Gastroesophageal sphincter (tissue), 4 donors: ENCODE measurements at regions not wholly inside any gene's neighbourhood (a gene's known extent, or its start where the extent isn't known, plus 50 kb on each side); places are given as distances from the start of the nearest gene placed in this dataset.

Source experiments
- ATAC-seq: fragments of 150-250 bp; one replicate; pipeline ENCODE4 v1.9.1; 2016; ENCODE audit warnings: mild to moderate bottlenecking, moderate library complexity
- H3K27ac ChIP-seq, 4 donors: fragments of 200-600 bp; sonication (generic) in 3 of 4; 1 replicate in 3 of 4; 2 replicates in 1 of 4; pipeline ENCODE4 v1.5.1; 2016 to 2019
- H3K27me3 ChIP-seq: fragments of 200-600 bp; sonication (generic); one replicate; pipeline ENCODE4 v1.5.1; 2019
- H3K36me3 ChIP-seq, 2 donors: fragments of 200-600 bp; sonication (generic); one replicate each; pipeline ENCODE4 v1.5.1; 2019; ENCODE audit warnings: control low read depth in 1 of 2
- H3K4me1 ChIP-seq, 3 donors: fragments of 200-600 bp; sonication (generic); 1 replicate in 2 of 3; 2 replicates in 1 of 3; pipeline ENCODE4 v1.5.1; 2016 to 2019; ENCODE audit warnings: control low read depth in 2 of 3
- H3K4me3 ChIP-seq, 2 donors: fragments of 200-600 bp; sonication (generic); one replicate each; pipeline ENCODE4 v1.5.1; 2019; ENCODE audit warnings: mild to moderate bottlenecking in 1 of 2, moderate library complexity in 1 of 2
- H3K9me3 ChIP-seq, 3 donors: fragments of 200-600 bp; sonication (generic); one replicate each; pipeline ENCODE4 v1.5.1; 2017 to 2019; ENCODE audit warnings: control low read depth in 2 of 3
- CTCF ChIP-seq, 4 experiments: fragments of 200-600 bp in 2 of 4; fragments of 450-650 bp in 2 of 4; sonication (generic) in 1 of 4; IDR thresholded peaks; one replicate each; pipeline ENCODE4 v1.5.1; 2017 to 2019; ENCODE audit warnings: antibody characterized with exemption in 4 of 4, mild to moderate bottlenecking in 2 of 4, moderate library complexity in 2 of 4
- EP300 ChIP-seq: sonication (generic); formaldehyde crosslinking; IDR thresholded peaks from one replicate; pipeline ENCODE4 v1.6.1; 2017; ENCODE audit warnings: antibody characterized with exemption, mild to moderate bottlenecking
- POLR2A ChIP-seq, 2 donors: fragments of 450-650 bp; IDR thresholded peaks; one replicate each; pipeline ENCODE4 v1.6.1; 2017; ENCODE audit warnings: antibody characterized with exemption in 2 of 2, mild to moderate bottlenecking in 2 of 2, moderate library complexity in 1 of 2
- POLR2AphosphoS5 ChIP-seq: sonication (generic); formaldehyde crosslinking; IDR thresholded peaks from one replicate; pipeline ENCODE4 v1.6.1; 2017; ENCODE audit warnings: antibody characterized with exemption
- WGBS, 2 donors: methylation state at CpG; one replicate each; pipeline ENCODE4 v1.1.5; 2018; ENCODE audit warnings: low coverage in 1 of 2; 5-methylcytosine and 5-hydroxymethylcytosine counted together

GRCh38 chr4:151911970-151912369, 151.2 kb upstream of the GATB start:
- H3K27me3 ChIP-seq, result no peaks in the 10 kb centered on the region
- H3K36me3 ChIP-seq, result no peaks in the 10 kb centered on the region
- peaks cover 0 to 10% (median 0%) of the 10 kb centered on the region in 3 donors for H3K4me1 ChIP-seq
- no peak overlapping the region for H3K4me3 ChIP-seq
- no peak for ATAC-seq
- peaks cover 0 to 5% (median 0%) of the 10 kb centered on the region in 3 donors for H3K9me3 ChIP-seq
- no peak overlapping the region for H3K27ac ChIP-seq
- WGBS, 2 donors, result 80% methylated on average over 1 of the region's 2 CpGs; no CpG with 5 or more reads in 1 of the 2 donors
- TF ChIP-seq EP300 (no peak), CTCF (IDR thresholded peaks at IDR 0.05) (no peak), POLR2A (IDR thresholded peaks at IDR 0.05) (no peak), POLR2AphosphoS5 (no peak)

DNA sequence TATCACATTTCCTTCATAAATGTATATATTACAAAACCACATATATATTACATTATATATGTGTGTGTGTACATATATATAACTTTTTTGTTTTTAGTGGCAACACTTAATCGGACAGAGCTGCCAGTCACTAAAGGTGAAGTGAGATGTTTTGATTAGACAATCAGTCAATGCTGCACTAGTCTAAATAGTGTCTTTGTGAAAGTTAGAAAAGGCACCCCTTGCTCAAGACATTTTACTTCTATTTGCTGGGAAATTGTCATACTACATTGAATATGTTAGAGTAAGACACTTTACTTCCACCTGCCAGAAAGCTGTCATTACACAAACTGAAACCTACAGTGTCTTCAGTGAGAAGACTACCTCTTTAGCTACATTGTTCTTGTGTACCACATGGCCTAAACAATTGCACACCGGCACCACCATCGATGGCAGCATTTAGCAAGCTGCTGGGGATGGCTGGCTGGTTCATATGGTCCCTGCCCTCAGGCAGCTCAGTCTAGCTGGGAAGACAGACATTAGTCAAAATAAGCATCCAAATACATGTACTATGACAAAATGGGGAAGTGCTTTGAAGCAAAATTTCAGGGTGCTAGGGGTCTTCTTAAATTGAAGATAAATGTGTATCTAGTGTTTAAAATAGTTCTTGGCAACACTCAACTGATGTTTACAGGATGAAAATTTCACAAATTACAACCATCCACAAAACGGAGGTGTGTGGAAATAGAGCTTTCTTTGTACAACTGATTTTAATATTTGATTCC, 148.1 kb upstream of the GATB start:
- H3K27ac ChIP-seq, result no peak overlapping the region
- 66 to 78% methylated on average over 4 of the region's 4 CpGs for WGBS, 2 donors
- H3K9me3 ChIP-seq, result no peaks in the 10 kb centered on the region
- no peak overlapping the region for H3K4me3 ChIP-seq
- ATAC-seq, result no peak
- no peak for TF ChIP-seq POLR2A (IDR thresholded peaks at IDR 0.05)
- TF ChIP-seq CTCF (IDR thresholded peaks at IDR 0.05), result no peak
- no peak for TF ChIP-seq POLR2AphosphoS5
- TF ChIP-seq EP300, result no peak
- peaks cover 0 to 10% (median 0%) of the 10 kb centered on the region in 3 donors for H3K4me1 ChIP-seq
- H3K36me3 ChIP-seq, result no peaks in the 10 kb centered on the region
- H3K27me3 ChIP-seq, result no peaks in the 10 kb centered on the region

DNA sequence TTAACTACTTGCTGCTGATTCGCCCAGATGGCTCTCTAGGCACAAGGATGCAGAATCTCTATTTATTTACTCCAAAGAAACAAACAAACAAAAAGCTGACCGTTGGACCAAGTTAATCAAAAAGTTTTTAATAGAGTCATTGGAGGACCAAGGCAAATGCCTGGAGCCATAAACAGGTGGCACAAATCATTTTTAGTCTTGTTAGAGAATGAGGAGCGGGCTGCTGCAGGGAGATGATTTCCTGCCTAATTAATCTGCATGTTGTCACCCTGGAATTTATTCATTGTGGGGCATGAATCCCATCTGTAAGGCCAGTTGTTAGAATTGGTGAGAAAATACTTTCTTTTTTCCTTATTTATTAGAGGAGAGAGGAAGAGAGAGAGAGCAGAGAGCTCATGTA, 147.4 kb upstream of the GATB start:
- no peak overlapping the region for H3K27ac ChIP-seq
- H3K4me3 ChIP-seq, result no peak overlapping the region
- H3K27me3 ChIP-seq, result no peaks in the 10 kb centered on the region
- no peak for TF ChIP-seq POLR2A (IDR thresholded peaks at IDR 0.05)
- TF ChIP-seq EP300, result no peak
- no peak for TF ChIP-seq POLR2AphosphoS5
- no peak for TF ChIP-seq CTCF (IDR thresholded peaks at IDR 0.05)
- no peak for ATAC-seq
- no peaks in the 10 kb centered on the region for H3K9me3 ChIP-seq
- peaks cover 0 to 10% (median 0%) of the 10 kb centered on the region in 3 donors for H3K4me1 ChIP-seq
- 45 to 49% methylated on average over 3 of the region's 3 CpGs for WGBS, 2 donors
- H3K36me3 ChIP-seq, result no peaks in the 10 kb centered on the region

DNA sequence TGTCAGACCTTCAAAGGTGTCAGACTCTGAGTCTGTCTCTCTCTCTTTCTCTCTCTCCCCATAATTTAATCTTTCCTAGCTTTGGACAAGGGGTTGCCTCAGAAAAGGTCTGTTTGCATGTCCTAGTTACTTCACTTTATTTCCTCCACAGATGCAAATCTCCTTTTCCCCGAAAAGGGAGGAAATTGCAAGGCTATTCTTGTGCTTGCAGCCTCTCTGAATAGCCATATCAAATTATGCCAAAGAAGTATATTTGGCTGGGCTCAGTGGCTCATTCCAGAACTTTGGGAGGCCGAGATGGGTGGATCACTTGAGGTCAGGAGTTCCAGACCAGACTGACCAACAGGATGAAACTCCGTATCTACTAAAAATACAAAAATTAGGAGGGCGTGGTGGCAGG, 145.6 kb upstream of the GATB start:
- no peak overlapping the region for H3K4me3 ChIP-seq
- WGBS, 2 donors, result 49 to 62% methylated on average over 2 to 3 of the region's 4 CpGs
- no peak for ATAC-seq
- H3K36me3 ChIP-seq, result no peaks in the 10 kb centered on the region
- H3K27me3 ChIP-seq, result no peaks in the 10 kb centered on the region
- H3K9me3 ChIP-seq, result peaks cover 0 to 14% (median 0%) of the 10 kb centered on the region in 3 donors
- no peak for TF ChIP-seq EP300
- TF ChIP-seq CTCF (IDR thresholded peaks at IDR 0.05), result no peak
- H3K4me1 ChIP-seq, result peaks cover 0 to 10% (median 0%) of the 10 kb centered on the region in 3 donors
- no peak overlapping the region for H3K27ac ChIP-seq

DNA sequence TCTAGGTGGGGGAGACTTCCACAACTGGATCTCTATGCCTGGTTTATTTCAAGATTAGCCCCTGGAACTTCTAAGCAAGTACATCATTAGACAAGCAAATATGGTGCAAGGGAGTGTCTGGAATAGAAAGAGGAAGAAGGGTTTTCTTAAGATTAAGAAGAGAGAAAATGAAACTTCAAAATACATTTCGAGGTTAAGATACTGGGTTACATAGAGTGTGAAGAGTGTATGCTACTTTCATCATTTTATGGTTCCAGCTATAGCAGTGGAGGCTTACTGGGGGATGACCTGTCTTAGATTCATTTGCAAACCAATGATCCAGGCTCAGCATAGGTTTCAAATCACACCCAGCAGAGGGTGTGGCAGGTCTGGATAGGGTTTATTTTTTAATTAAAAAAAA, 144.4 kb upstream of the GATB start:
- Histone ChIP-seq H3K4me1 (peaks cover 0 to 10% (median 0%) of the 10 kb centered on the region in 3 donors), H3K9me3 (peaks cover 0 to 21% (median 0%) of the 10 kb centered on the region in 3 donors), H3K27ac (no peak overlapping the region), H3K27me3 (no peaks in the 10 kb centered on the region), H3K4me3 (no peak overlapping the region), H3K36me3 (no peaks in the 10 kb centered on the region)
- no peak for TF ChIP-seq POLR2A (IDR thresholded peaks at IDR 0.05)
- no peak for TF ChIP-seq CTCF (IDR thresholded peaks at IDR 0.05)
- TF ChIP-seq POLR2AphosphoS5, result no peak
- no peak for TF ChIP-seq EP300
- no peak for ATAC-seq
- 53 to 83% methylated on average over 1 of the region's 1 CpG for WGBS, 2 donors
